ENCODE measurements at regions not wholly inside any gene's neighbourhood (a gene's known extent, or its start where the extent isn't known, plus 50 kb on each side); places are given as distances from the start of the nearest gene placed in this dataset.
"Not testable (repeated sequence)": the region's sequence is repeated elsewhere in the genome, so short reads cannot be mapped to it uniquely, and the experiment has no call there.

- Histone ChIP-seq H3K27me3 (ENCODE audit: insufficient read depth, low read depth) (peaks cover 31% of the 10 kb centered on the region), H3K4me3 (no peak overlapping the region), H3K4me1 (replicated peaks; ENCODE audit: insufficient read depth) (no peaks in the 10 kb centered on the region), H3K79me2 (ENCODE audit: low read depth) (no peaks in the 10 kb centered on the region), H3K9me3 (ENCODE audit: insufficient read depth, low read depth) (no peaks in the 10 kb centered on the region), H3K9me2 (ENCODE audit: insufficient read depth) (no peaks in the 10 kb centered on the region), H3F3A (ENCODE audit: insufficient read depth, low read depth) (no peaks in the 10 kb centered on the region), H3K36me3 (ENCODE audit: low read depth) (no peaks in the 10 kb centered on the region), H2AFZ (no peak overlapping the region), H3K27ac (no peak overlapping the region), H4K20me1 (ENCODE audit: insufficient read depth) (no peaks in the 10 kb centered on the region), H3K4me2 (no peak overlapping the region)
- BruUV-seq (replicated peaks): no TSS peak
- DNase-seq: no peak
- intact Hi-C loops (cut with micrococcal nuclease; ENCODE audit: unreplicated experiment): no loop called here
- CTCF ChIA-PET: no interaction called here
- POLR2A ChIA-PET (ENCODE audit: unreplicated experiment): no interaction called here
- TF ChIP-seq EZH2 (IDR thresholded peaks at IDR 0.05; ENCODE audit: low read depth) (no peak), CTCF (conservative IDR thresholded peaks at IDR 0.05) (no peak)
These were observed 166.1 kb downstream of the THBS2 start for GRCh38 chr6:169087443-169088041.

GRCh38 chr6:169086616-169087015 lies 167.0 kb downstream of the THBS2 start:
- H3K27me3 ChIP-seq (ENCODE audit: insufficient read depth, low read depth): peaks cover 31% of the 10 kb centered on the region
- BruUV-seq (replicated peaks); POLR2A ChIA-PET (ENCODE audit: unreplicated experiment); H3K4me2 ChIP-seq; H3K27ac ChIP-seq; intact Hi-C loops (cut with micrococcal nuclease; ENCODE audit: unreplicated experiment); H3K4me1 ChIP-seq (replicated peaks; ENCODE audit: insufficient read depth); DNase-seq; H3K9me2 ChIP-seq (ENCODE audit: insufficient read depth); H2AFZ ChIP-seq; H3K36me3 ChIP-seq (ENCODE audit: low read depth); H3F3A ChIP-seq (ENCODE audit: insufficient read depth, low read depth); H3K79me2 ChIP-seq (ENCODE audit: low read depth); H3K9me3 ChIP-seq (ENCODE audit: insufficient read depth, low read depth); H4K20me1 ChIP-seq (ENCODE audit: insufficient read depth); H3K4me3 ChIP-seq; CTCF ChIA-PET: not testable (repeated sequence)

GRCh38 chr6:169086020-169086419 lies 167.6 kb downstream of the THBS2 start:
- H3K9me2 ChIP-seq (ENCODE audit: insufficient read depth): no peaks in the 10 kb centered on the region

More at GRCh38 chr6:169086020-169086419, 167.6 kb downstream of the THBS2 start:
- Histone ChIP-seq H4K20me1 (ENCODE audit: insufficient read depth) (no peaks in the 10 kb centered on the region), H3F3A (ENCODE audit: insufficient read depth, low read depth) (no peaks in the 10 kb centered on the region), H3K4me3 (no peak overlapping the region), H3K27me3 (ENCODE audit: insufficient read depth, low read depth) (peaks cover 31% of the 10 kb centered on the region), H3K4me2 (no peak overlapping the region), H3K9me3 (ENCODE audit: insufficient read depth, low read depth) (no peaks in the 10 kb centered on the region), H3K27ac (no peak overlapping the region), H3K4me1 (replicated peaks; ENCODE audit: insufficient read depth) (no peaks in the 10 kb centered on the region), H3K36me3 (ENCODE audit: low read depth) (no peaks in the 10 kb centered on the region), H2AFZ (no peak overlapping the region), H3K79me2 (ENCODE audit: low read depth) (no peaks in the 10 kb centered on the region)
- no peak for TF ChIP-seq EZH2 (IDR thresholded peaks at IDR 0.05; ENCODE audit: low read depth)
- TF ChIP-seq CTCF (conservative IDR thresholded peaks at IDR 0.05): no peak
- CTCF ChIA-PET: no interaction called here
- intact Hi-C loops (cut with micrococcal nuclease; ENCODE audit: unreplicated experiment): no loop called here
- peak in 1 of 2 experiments; percentile 41 for DNase-seq
- no TSS peak for BruUV-seq (replicated peaks)
- POLR2A ChIA-PET (ENCODE audit: unreplicated experiment): no interaction called here
